Endothelial cell (in vitro differentiated cells): ENCODE measurements at regions not wholly inside any gene's neighbourhood (a gene's known extent, or its start where the extent isn't known, plus 50 kb on each side); places are given as distances from the start of the nearest gene placed in this dataset.

Experiments
- DNase-seq: peaks from one replicate; pipeline ENCODE4 v3.0.0; 2021; ENCODE audit warnings: low spot score
- H3K27ac Mint-ChIP-seq: one replicate; pipeline ENCODE4 v1.8.0; 2021; ENCODE audit warnings: mixed read lengths, inconsistent platforms; ENCODE audit not compliant: unreplicated experiment
- H3K27me3 Mint-ChIP-seq: one replicate; pipeline ENCODE4 v1.8.0; 2021; ENCODE audit warnings: mild to moderate bottlenecking, moderate library complexity, mixed read lengths, inconsistent platforms; ENCODE audit not compliant: unreplicated experiment
- H3K36me3 Mint-ChIP-seq: one replicate; pipeline ENCODE4 v1.8.0; 2021; ENCODE audit warnings: mild to moderate bottlenecking, low read depth, mixed read lengths, inconsistent platforms; ENCODE audit not compliant: unreplicated experiment
- H3K4me1 Mint-ChIP-seq: one replicate; pipeline ENCODE4 v1.8.0; 2021; ENCODE audit warnings: mild to moderate bottlenecking, mixed read lengths, inconsistent platforms; ENCODE audit not compliant: unreplicated experiment
- H3K4me3 Mint-ChIP-seq: one replicate; pipeline ENCODE4 v1.8.0; 2021; ENCODE audit warnings: mild to moderate bottlenecking, mixed read lengths, inconsistent platforms; ENCODE audit not compliant: unreplicated experiment
- H3K9me3 Mint-ChIP-seq: one replicate; pipeline ENCODE4 v1.8.0; 2021; ENCODE audit warnings: mixed read lengths, inconsistent platforms; ENCODE audit not compliant: unreplicated experiment
- TF ChIP-seq, protein P1 (sequence below): fragments of 200-600 bp; sonication (generic); IDR thresholded peaks from one replicate; pipeline ENCODE4 v1.5.0; 2021; ENCODE audit warnings: antibody characterized with exemption; ENCODE audit not compliant: unreplicated experiment

DNA sequence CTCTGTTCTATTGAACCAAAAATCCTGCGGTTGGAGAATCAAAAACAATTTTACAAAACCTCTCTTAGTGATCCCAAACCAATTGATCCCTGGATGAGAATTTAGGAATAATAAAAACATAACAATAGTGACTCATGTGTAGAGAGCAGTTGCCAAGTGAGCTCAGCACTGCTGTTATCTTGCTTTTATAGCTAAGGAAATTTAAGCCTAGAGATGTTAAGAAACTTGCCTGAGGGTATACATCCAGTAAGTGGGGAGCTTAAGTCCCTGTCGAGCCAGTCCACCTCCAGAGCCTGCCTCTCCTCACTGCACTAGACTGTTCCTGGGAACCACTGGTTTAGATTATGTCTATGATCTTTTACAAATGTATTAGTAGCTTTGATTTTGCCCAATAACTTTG lies 358.4 kb upstream of the LMCD1 start:
- H3K27me3 Mint-ChIP-seq, result no peaks in the 10 kb centered on the region
- DNase-seq, result no peak
- H3K4me3 Mint-ChIP-seq, result no peak overlapping the region
- TF ChIP-seq, protein P1, sequence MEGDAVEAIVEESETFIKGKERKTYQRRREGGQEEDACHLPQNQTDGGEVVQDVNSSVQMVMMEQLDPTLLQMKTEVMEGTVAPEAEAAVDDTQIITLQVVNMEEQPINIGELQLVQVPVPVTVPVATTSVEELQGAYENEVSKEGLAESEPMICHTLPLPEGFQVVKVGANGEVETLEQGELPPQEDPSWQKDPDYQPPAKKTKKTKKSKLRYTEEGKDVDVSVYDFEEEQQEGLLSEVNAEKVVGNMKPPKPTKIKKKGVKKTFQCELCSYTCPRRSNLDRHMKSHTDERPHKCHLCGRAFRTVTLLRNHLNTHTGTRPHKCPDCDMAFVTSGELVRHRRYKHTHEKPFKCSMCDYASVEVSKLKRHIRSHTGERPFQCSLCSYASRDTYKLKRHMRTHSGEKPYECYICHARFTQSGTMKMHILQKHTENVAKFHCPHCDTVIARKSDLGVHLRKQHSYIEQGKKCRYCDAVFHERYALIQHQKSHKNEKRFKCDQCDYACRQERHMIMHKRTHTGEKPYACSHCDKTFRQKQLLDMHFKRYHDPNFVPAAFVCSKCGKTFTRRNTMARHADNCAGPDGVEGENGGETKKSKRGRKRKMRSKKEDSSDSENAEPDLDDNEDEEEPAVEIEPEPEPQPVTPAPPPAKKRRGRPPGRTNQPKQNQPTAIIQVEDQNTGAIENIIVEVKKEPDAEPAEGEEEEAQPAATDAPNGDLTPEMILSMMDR, result no peak
- peaks cover 6% of the 10 kb centered on the region for H3K4me1 Mint-ChIP-seq
- H3K27ac Mint-ChIP-seq, result no peak overlapping the region
- no peaks in the 10 kb centered on the region for H3K9me3 Mint-ChIP-seq
- no peaks in the 10 kb centered on the region for H3K36me3 Mint-ChIP-seq

DNA sequence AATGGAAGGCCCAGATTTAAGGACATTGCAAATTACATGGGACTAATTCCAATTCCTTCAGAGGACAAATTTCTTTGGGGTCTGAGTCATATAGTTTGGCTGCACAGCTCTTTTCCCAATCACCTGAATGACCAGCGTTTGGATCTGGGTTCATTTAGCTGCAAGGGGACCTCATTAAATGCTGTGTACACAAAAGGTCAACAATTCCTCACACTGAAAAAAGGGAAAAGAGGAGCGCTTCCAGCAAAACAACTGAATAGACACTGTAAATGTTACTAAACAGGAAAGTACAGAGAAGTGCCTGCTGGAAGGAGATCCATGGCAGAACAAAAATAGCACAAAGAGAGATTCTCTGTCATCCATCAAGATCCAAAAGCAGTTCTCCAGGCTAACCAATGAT lies 356.0 kb upstream of the LMCD1 start:
- no peaks in the 10 kb centered on the region for H3K36me3 Mint-ChIP-seq
- H3K27me3 Mint-ChIP-seq, result no peaks in the 10 kb centered on the region
- no peak overlapping the region for H3K4me3 Mint-ChIP-seq
- H3K4me1 Mint-ChIP-seq, result no peaks in the 10 kb centered on the region
- no peak overlapping the region for H3K27ac Mint-ChIP-seq
- no peak for DNase-seq
- H3K9me3 Mint-ChIP-seq, result no peaks in the 10 kb centered on the region
- TF ChIP-seq, protein P1, result no peak

DNA sequence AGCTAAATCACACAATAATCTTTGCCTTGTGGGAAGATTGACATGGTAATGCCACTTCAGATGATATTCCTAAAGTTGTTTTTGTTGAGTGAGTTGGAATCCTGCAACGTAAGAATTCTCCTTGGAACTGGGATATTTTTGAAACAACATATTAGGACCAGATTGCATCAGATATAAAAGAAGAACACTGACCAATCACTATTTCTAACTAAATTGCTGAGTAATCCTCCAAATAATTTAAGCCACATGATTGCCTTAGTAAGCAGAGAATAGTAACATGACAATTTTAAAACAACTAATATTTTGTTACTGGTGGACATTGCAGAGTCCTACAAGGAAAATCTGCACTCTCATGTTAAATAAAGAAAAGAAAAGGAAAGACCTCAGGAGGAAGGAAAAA lies 353.9 kb upstream of the LMCD1 start:
- TF ChIP-seq, protein P1, result no peak
- Mint-ChIP-seq H3K4me1 (no peaks in the 10 kb centered on the region), H3K27me3 (no peaks in the 10 kb centered on the region), H3K27ac (no peak overlapping the region), H3K4me3 (no peak overlapping the region), H3K9me3 (no peaks in the 10 kb centered on the region), H3K36me3 (no peaks in the 10 kb centered on the region)
- DNase-seq, result no peak

DNA sequence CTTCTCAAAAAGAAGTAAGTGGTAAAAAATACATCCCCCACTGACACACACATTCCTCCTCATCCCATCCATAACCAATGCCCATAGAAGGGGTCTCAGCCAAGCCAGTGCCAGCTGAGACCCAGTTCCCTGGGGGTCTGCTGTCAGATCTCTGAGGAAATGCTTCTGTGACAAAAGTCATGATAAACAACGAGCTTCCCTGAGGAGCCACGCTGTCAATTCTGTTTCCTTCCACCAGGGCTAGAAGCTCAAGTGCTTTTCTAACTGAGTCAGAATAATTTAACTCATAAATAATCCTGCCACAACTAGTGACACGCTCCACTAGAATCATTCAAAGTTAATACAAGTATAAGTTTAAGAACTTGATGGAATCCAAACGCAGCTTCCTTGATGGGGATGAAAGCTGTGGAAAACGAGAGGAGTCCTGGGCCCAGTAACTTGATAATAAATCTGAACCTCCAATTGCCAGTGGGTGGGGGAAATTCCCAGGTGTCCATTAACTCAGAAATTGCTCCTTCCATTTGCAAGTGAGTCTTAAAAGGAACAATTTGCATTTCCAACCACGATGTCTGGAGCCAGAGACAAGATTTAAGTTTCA lies 348.7 kb upstream of the LMCD1 start:
- peak; percentile 6 for DNase-seq
- Mint-ChIP-seq H3K4me3 (no peak overlapping the region), H3K27me3 (no peaks in the 10 kb centered on the region), H3K36me3 (no peaks in the 10 kb centered on the region), H3K4me1 (no peaks in the 10 kb centered on the region), H3K27ac (no peak overlapping the region), H3K9me3 (no peaks in the 10 kb centered on the region)
- TF ChIP-seq, protein P1, result no peak

DNA sequence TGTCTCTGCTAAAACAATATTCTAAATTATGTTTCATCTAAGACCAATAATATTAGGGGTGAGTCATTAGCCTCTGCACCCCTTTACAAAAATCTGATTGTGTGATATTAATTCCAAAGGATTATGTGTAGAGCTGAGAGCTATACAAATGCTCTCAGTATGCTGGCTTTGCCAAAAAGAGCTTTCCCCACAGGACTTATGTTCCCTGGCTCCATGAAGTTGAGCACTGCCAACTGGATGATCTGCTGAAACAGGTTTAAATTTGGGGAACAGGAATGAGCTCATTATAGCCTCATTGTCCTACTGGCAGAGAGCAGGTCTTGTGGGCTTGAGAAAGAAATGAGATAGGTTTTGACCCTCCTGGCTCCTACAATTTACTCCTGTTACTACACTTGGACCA lies 347.8 kb upstream of the LMCD1 start:
- Mint-ChIP-seq H3K27me3 (no peaks in the 10 kb centered on the region), H3K9me3 (no peaks in the 10 kb centered on the region), H3K4me1 (peaks cover 2% of the 10 kb centered on the region), H3K27ac (no peak overlapping the region), H3K4me3 (no peak overlapping the region), H3K36me3 (no peaks in the 10 kb centered on the region)
- TF ChIP-seq, protein P1, result no peak
- DNase-seq, result no peak
